HUDEP-2 (cell line): ENCODE measurements at regions not wholly inside any gene's neighbourhood (a gene's known extent, or its start where the extent isn't known, plus 50 kb on each side); places are given as distances from the start of the nearest gene placed in this dataset.

Experiments used
- DNase-seq, 76 experiments: peaks; one replicate each; lab custom pipeline; 2025; ENCODE audit not compliant: unreplicated experiment in 76 of 76; lab: John Stamatoyannopoulos, UW

DNA sequence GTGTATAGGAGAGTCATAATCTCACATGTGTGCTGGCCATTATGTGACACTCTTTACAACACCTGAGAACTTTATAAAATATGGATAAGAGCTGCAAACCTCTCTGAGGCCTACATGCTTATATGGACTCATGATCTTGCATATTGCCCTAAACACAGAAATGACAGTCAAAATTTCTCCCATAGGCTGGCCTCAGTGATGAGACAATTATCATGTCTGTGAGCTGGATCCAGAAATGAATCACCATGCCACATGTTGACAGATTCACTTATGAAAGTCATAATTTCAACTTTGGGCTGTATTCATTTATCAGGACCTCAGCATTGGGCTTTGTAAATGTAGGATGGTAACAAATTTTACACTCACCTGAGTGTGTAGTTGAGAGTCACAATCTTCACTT, 948.8 kb upstream of the TSPY4 start:
- no peak for DNase-seq

DNA sequence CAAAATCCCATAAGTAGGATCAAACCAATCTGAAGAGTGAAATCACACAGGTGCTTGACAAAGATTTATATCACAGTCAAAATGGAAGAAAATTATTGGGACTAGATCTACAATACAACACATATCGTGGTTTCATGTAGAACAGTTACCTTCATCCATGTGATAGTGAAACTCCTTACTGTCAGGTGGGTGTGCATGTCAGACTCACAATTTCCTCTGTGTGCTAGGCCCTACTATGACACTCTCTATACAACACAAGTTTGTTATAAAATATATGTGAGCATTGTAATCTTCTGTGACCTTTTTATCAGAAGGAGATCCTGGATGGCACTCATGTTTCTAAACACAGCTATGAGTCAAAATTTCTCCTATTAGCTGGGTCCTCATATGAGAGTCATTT, 947.0 kb upstream of the TSPY4 start:
- no peak for DNase-seq

DNA sequence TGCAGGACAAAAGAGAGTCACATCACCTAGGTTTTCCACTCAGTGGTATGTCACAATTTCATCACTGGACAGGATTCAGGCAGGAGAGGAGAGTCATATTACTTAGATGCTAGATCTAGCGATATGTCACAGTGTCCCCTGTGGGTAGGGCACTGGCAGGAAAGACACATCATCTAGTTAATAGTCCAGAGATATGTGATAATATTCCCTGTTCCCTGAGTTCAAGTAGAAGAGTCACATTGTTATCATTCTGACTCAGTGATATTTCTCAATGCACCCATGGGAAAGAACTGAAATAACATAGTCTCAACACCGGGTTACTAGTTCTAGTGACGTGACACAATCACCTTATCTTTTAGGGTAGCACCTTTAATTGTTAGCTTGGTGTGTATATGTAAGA, 944.0 kb upstream of the TSPY4 start:
- DNase-seq: no peak

DNA sequence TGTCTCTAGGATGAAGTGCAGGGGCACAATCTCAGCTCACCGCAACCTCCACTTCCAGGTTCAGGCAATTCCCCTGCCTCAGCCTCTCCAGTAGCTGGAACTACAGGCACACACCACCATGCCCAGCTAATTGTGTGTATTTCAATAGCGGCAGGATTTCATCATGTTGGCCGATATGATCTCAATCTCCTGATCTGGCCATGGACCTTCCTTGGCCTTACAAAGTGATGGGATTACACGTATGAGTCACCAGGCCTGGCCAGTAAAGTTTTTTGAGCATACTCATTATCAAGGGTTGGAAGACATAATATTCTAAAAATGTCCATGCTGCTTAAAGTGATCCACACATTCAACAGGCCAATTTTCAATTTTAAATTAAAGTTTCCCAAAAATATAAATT, 914.4 kb upstream of the TSPY4 start:
- no peak for DNase-seq

DNA sequence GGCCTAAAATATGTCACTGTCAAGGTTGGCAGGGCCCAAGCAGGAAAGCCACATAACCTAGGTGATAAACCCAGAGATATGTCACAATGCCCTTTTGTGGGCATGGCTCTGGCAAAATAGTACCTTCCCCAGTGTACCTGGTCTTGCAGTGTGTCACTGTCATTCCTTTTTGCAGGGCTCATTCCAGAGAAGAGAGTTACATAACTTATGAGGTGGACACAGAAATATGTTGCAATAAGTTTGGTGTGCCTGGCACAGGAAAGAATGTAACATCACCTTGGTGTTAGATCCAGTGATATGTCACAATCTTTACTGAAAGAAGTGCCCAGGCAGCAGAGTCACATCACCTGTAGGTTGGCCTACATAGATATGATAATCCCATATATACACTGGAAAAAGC, 910.8 kb upstream of the TSPY4 start:
- no peak for DNase-seq

DNA sequence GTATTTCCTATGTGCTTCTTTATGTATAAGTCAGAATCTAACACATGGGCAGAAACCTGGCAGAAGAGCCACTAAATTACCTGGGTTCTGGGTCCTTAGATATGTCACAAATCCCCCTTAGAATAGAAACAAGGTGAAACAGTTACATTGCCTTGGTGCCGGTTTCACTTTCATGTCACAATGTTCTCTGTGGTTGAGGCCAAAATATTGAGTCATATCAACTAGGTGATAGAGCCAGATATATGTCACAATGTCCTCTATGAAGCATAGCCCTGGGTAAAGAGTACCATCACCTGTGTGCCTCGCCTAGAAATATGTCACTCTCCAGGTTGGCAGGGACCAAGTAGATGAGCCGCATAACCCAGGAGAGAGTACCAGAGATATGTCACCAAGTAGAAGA, 899.8 kb upstream of the TSPY4 start:
- DNase-seq: no peak

DNA sequence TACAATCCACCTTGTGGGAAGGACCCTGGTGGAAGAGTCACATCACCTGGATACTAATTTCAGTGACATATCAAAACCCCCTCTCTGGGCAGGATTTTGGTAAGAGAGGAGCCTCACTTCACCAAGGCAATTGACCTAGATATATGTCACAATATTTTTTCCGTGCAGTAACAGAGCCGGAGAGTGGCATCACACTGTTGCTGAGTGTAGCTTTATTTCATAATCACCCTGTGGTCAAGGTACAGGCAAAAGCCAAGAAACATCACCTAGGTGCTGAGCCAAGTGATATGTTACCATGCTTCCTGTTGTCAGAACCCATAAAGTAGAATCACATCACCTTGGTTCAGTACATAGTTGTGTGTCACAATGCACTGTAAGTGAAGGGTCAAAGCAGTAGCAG, 895.2 kb upstream of the TSPY4 start:
- DNase-seq: no peak

DNA sequence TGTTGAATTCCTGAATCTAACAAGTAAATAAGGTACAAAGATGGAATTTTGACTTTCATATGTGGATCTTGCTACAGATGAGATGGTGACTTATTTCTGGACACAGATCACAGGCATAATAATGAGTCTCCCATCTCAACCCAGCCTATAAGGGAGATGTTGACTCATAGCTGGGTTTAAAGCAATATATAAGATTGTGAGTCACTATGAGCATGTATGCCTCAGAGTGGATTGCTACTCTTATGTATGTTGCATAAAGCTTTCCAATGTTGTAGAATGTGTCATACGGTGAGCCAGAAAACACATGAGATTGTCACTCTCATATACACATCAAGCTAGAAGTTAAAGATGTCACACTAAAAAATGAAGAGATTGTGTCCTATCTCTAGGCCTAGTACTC, 884.3 kb upstream of the TSPY4 start:
- no peak for DNase-seq

DNA sequence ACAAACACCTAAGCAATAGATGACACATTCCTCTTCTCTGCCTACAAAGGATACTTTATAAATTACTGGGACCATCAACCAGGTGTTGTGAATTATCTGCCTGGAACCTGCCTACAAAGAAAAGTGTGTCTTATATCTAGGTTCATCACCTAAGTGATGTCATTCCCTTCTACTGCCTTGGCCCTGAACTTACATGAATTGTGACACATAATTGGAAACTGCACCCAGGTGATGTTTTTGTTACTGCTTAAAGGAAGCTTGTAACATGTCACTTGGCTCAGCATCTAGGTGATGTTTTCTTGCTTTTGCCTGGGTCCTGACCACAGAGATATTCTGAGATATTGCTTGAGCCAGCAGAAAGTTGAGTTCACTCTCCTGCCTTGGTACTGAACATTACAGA, 870.5 kb upstream of the TSPY4 start:
- DNase-seq: no peak

DNA sequence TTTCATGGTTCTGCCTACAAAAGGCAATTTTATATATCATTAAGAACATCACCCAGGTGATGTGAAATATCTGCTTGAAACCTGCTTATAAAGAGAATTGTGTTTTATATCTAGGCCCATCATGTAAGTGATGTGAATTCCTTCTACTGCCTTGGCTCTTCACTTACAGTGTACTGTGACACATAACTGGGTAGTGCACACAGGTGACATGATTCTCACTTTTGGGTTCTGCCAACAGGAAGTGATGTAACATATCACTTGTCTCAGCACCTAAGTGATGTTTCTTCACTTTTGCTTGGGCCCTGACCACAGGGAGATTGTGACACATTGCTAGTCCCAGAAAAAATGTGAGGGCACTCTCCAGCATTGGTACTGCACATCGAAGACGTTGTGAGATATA, 867.0 kb upstream of the TSPY4 start:
- DNase-seq: no peak

DNA sequence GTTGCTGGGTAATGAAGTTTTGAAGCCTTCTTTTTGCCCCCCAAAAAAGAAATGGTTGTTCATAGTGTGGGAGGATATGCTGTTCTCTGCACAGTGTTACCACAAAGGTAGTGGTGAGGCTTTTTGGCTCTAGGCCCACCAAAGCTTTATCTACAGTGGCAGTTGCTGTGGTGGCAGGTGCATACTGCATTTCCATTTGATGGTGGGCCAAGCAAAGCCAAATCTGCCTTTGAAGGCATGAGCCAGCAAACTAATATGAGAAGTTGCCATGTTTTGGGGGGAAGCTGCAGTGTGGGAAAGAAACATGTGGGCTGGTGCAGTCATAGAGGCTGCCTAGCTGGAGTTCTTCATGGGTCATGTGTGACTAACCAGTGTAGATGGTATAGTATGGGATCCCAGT, 858.1 kb upstream of the TSPY4 start:
- no peak for DNase-seq

DNA sequence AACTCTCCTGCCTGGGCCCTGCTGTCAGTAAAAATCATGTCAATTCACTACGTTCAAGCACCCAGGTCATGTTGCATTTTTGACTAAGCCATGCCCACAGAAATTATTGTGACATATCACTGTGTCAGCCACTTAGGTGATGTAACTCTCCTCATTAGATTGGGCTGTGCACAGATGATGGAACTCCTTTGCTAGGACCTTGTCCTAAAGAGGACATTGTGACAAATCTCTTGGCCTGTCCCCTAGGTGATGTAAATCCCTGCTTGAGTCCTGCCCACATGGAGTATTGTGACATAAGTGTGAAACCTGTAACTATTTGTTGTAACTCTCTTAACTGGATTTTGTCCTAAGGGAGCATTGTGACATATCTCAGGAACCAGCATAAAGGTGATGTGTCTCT, 848.3 kb upstream of the TSPY4 start:
- DNase-seq: no peak

DNA sequence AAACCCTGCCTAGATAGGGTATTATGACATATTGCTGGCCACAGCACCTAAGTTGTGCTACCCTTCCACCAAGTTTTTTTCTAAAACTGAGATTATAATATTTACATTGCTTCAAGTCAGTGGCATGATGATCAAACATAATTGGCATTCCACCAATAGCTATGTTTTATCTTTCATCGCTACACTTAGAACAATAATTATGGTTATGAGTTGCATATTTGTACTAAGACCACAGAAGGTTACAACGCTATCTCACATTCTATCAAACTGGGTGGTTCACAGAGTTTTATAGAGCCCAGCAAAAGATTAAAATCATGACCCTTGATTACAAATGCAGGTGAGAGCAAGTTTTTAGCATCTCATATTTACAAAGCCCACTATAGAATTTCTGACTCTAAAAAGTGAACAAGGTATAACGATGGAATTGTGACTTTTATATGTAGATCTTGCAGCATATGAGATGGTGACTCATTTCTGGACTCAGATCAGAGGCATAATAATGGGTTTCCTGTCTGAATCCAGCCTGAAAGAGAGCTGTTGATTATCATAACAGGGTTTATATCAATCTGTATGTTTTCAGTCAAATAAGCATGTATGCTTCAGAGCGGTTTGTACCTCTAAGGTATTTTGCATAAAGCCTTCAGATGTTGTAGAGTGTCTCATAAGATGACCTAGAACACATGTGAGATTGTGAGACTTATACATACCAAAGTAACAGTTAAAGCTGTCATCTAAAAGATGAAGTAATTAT, 847.2 kb upstream of the TSPY4 start:
- DNase-seq: no peak

DNA sequence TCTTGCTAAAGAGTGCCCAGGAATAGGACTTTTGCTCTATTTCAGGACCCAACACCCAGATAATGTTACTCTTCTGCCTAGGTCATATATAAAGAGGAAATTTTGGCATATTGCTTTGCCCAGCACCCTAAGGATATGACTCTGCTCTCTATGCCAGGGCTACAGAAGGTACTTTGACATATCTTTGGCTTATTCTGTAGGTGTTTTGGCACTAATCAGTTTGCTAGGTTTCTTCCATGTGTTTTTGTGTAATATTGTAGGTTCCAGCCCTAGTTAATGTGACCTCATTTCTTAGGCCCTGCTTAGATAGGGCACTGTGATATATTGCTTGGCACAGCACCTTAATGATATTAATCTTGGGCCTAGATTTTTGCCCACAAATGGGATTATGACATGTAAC, 842.9 kb upstream of the TSPY4 start:
- DNase-seq: no peak

DNA sequence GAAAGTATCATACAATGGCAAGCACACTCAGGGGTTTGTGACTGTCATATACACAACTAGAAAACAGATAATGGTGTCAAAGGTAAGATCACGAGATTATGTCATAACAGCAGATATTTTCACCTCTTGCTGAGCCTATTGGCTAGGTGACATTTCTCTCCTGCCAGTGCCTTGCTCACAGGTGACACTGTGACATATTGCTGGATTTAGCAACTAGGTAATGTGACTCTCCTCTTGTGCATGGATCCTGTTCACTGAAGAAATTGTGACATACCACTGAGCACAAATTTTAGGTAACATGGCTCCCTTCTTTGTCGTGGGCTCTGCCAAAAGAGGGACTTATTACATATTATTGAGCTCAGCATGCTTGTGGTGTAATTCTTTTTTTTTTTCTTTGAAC, 842.0 kb upstream of the TSPY4 start:
- no peak for DNase-seq

DNA sequence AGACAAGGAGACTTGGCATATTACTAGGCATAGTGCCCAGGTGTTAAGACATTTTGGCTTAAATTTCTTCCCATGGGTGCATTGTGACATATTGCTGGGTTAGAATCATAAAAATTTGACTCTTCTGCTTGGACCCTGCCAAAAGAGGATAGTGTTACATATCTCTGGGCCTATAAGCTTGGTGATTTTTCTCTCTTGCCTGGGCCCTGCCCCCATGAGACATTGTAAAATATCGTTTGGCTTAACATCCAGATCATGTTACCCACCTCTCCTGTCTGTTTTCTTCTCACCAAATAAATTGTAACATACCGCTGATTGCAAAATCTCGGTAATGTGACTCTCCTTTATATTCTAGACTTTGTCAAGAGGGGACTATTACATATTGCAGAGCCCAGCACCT, 836.4 kb upstream of the TSPY4 start:
- DNase-seq: no peak

DNA sequence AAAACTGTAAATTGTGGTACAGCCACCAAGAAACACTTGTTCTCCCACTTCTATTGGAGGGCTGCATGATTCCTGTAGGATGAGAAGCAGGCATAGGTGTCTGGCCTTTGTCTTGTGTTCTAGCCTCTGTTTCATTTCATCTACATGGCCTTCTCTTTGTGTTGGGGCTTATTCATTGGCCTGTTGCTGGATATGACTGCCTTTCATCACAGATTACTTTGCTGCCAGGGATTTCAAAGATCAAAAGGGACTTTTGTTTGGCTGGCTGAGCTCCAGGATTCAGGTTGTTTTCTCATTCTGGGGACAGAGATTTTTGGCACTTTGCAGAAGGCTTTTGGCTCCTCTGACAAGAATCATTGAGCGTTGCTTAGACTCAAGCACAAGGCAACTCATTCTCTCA, 803.8 kb upstream of the TSPY4 start:
- no peak for DNase-seq

DNA sequence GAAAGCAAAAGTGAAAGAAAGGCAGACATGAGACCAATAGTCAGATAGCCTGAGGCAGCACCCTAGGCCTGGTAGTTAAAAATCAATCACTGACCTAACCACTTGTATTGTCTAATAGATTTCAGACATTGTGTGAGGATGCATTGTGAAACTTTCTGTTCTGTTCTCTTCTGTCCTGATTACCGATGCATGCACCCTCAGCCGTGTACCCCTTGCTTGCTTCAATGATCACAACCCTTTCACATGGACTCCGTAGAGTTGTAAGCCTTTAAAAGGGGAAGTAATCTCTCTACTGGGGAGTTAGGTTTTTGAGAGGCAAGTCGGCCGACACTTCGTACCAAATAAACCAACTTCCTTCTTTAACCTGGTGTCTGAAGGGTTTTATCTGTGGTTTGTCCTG, 801.6 kb upstream of the TSPY4 start:
- no peak for DNase-seq

DNA sequence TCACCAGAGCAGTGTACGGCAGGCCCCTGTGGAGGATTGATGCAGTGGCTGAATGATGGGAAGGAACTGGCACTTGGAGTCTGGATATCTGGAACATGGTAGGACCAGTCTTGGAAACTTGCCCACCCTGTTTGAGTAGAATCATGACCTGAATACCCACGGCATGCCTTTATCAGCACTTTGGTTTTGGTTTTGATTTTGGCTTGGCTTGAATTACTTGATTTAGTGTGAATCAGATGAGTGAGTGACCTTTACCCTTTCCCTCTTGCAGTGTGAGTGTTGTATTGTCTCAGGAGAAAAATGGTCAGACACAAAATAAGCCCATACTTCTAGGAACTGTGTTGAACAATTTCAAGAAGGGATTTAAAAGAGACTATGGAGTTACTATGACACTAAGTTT, 801.0 kb upstream of the TSPY4 start:
- DNase-seq: no peak

DNA sequence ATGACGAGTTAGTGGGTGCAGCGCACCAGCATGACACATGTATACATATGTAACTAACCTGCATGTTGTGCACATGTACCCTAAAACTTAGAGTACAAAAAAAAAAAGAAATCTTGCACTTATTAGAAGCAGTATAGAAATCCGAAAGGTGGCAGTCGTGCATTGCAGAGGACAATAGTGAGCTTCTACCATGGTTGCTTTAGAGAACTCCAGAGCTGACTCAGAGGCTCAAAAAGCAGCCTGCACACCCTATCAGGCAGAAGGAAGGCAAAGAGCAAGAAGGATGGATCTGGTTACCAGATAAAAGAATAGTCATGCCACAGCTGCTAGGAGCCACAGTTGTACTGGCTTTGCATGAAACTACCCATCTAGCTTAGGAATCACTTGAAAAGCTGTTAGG, 796.0 kb upstream of the TSPY4 start:
- peak in 6 of 76 experiments; percentile 0 to 12 (median 2) for DNase-seq

DNA sequence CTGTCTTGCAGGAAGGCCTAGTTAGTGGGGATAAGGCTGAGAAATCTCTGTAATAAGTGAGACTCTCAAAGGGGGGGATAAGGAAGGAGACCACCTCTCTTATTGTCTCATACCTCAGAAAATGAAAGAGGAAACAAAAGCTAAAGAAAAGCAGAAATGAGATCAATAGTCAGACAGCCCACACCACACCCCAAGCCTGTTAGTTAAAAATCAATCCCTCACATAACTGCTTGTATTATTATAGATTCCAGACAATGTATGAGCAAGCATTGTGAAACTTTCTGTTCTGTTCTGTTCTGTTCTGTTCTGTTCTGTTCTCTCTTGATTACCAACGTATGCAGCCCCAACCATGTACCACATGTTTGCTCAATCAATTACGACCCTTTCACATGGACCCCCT, 792.5 kb upstream of the TSPY4 start:
- no peak for DNase-seq

DNA sequence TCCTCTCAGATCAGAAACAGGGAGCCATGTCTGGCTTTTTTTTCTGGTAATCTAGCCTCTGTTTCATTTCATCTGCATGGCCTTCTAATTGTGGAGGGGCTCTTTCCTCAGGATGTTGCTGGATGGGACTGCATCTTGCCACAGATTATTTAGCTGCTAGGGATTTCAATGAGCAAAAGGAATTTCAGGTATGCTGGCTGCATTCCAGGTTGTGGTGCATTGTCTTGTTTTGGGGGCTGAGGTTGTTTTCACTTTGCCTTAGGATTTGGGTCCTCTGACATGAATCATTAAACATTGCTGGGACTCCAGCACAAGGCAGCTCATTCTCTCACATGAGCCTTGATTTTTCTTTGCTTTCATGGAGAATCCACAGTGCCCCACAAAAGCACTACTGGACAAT, 789.3 kb upstream of the TSPY4 start:
- DNase-seq: no peak

DNA sequence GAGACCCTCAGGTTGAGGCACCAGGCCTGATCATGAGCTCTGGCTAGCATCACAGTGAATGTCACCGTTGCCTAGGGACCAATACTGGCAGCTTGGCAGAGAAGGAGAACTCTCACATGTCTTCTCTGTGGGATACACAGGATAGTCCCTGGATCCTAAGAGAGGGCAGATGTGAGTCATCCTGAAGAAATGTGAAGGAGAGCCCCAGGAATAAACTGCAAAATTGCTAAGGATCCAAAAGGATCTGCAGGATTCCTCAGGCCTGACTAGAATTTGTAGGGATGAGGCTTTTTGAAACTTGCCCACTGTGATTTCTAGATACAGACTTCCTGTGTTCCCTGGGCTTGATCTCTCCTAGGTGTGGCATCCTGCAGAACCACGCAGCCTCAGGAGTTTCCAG, 785.9 kb upstream of the TSPY4 start:
- no peak for DNase-seq
